DOHH2 (cell line): ENCODE measurements at regions not wholly inside any gene's neighbourhood (a gene's known extent, or its start where the extent isn't known, plus 50 kb on each side); places are given as distances from the start of the nearest gene placed in this dataset.

ENCODE experiments used
- H3F3A ChIP-seq: fragments of 200-600 bp; sonication (generic), shearing (Covaris generic); 2 replicates; pipeline ENCODE4 v1.6.0; 2016; ENCODE audit warnings: antibody characterized with exemption, mild to moderate bottlenecking; ENCODE audit not compliant: control insufficient read depth, insufficient read depth
- H3K27ac ChIP-seq: fragments of 200-600 bp; sonication (generic); 2 replicates; pipeline ENCODE4 v1.5.1; 2014; ENCODE audit warnings: low read depth, mild to moderate bottlenecking, low read length, moderate library complexity
- H3K27me3 ChIP-seq: fragments of 200-600 bp; sonication (generic); 2 replicates; pipeline ENCODE4 v1.6.1; 2014; ENCODE audit warnings: mild to moderate bottlenecking, low read length, mixed read lengths; ENCODE audit not compliant: control insufficient read depth
- H3K36me3 ChIP-seq: fragments of 200-600 bp; sonication (generic); 2 replicates; pipeline ENCODE4 v1.6.1; 2014; ENCODE audit warnings: mild to moderate bottlenecking, low read length, moderate library complexity, mixed read lengths; ENCODE audit not compliant: control insufficient read depth
- H3K4me1 ChIP-seq: fragments of 200-600 bp; sonication (generic); 2 replicates; pipeline ENCODE4 v1.6.1; 2014; ENCODE audit warnings: mild to moderate bottlenecking, low read length, mixed read lengths; ENCODE audit not compliant: control insufficient read depth
- H3K4me2 ChIP-seq: fragments of 200-600 bp; sonication (generic); 2 replicates; pipeline ENCODE4 v1.6.0; 2014; ENCODE audit warnings: mild to moderate bottlenecking, low read length, moderate library complexity
- H3K4me3 ChIP-seq: fragments of 200-600 bp; sonication (generic); 2 replicates; pipeline ENCODE4 v1.5.1; 2014; ENCODE audit warnings: mild to moderate bottlenecking, low read length, mixed read lengths
- H3K79me2 ChIP-seq: fragments of 200-600 bp; sonication (generic); 2 replicates; pipeline ENCODE4 v1.6.1; 2014; ENCODE audit warnings: mild to moderate bottlenecking, low read length, mixed read lengths; ENCODE audit not compliant: control insufficient read depth
- H3K9me2 ChIP-seq: fragments of 200-600 bp; sonication (generic); replicated peaks from 2 replicates; pipeline ENCODE4 v1.6.1; 2014; ENCODE audit warnings: mild to moderate bottlenecking, low read length, mixed read lengths; ENCODE audit not compliant: control insufficient read depth
- H3K9me3 ChIP-seq: fragments of 200-600 bp; sonication (generic); 2 replicates; pipeline ENCODE4 v1.6.1; 2014; ENCODE audit warnings: antibody characterized with exemption, low read length, mixed read lengths; ENCODE audit not compliant: control insufficient read depth, insufficient read depth
- H4K20me1 ChIP-seq: fragments of 200-600 bp; sonication (generic); 2 replicates; pipeline ENCODE4 v1.6.0; 2014; ENCODE audit warnings: low read depth, mild to moderate bottlenecking, antibody characterized with exemption, low read length, moderate library complexity; ENCODE audit not compliant: control insufficient read depth, insufficient read depth
- EZH2phosphoT487 ChIP-seq: fragments of 200-600 bp; sonication (generic); IDR thresholded peaks from 2 replicates; pipeline ENCODE4 v1.6.1; 2017; ENCODE audit warnings: borderline replicate concordance, mild to moderate bottlenecking, antibody characterized with exemption, low read length, moderate library complexity, mixed read lengths
- TF ChIP-seq, protein P1 (sequence below): fragments of 200-600 bp; sonication (generic); IDR thresholded peaks from one replicate; pipeline ENCODE4 v1.5.1; 2014; ENCODE audit warnings: antibody characterized with exemption, mild to moderate bottlenecking, low read depth, low read length; ENCODE audit not compliant: poor library complexity, severe bottlenecking

DNA sequence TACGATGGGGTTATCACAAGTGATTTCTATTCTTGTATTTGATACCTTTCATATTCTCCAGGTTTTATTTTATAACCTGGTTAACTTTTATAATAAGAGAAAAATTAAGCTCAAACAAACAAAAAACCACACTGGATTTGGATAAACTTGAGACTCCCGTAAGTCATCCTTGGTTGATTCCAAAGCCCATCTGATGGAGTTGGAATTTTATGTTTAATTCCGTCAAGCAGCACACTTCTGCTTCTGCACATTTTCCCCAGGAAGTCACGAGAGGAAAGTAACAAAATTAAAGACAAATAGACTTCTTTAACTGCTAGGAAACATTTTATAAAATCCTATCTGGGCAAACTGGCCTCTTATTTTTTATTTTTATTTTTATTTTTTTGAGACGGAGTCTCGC, 207.9 kb downstream of the NXNL2 start:
- H3K4me3 ChIP-seq: no peak overlapping the region

GRCh38 chr9:88745276-88746001, 210.5 kb downstream of the NXNL2 start:
- Histone ChIP-seq H3K79me2 (no peaks in the 10 kb centered on the region), H3K4me2 (no peak overlapping the region), H3K36me3 (no peaks in the 10 kb centered on the region), H3K9me3 (no peaks in the 10 kb centered on the region), H3K4me1 (no peaks in the 10 kb centered on the region), H3F3A (no peaks in the 10 kb centered on the region), H3K27me3 (peaks cover 2% of the 10 kb centered on the region; the same call in 1 of the 2 replicates), H3K27ac (no peak overlapping the region), H3K4me3 (no peak overlapping the region), H4K20me1 (no peaks in the 10 kb centered on the region), H3K9me2 (no peaks in the 10 kb centered on the region)
- TF ChIP-seq EZH2phosphoT487: no peak
- TF ChIP-seq, protein P1, sequence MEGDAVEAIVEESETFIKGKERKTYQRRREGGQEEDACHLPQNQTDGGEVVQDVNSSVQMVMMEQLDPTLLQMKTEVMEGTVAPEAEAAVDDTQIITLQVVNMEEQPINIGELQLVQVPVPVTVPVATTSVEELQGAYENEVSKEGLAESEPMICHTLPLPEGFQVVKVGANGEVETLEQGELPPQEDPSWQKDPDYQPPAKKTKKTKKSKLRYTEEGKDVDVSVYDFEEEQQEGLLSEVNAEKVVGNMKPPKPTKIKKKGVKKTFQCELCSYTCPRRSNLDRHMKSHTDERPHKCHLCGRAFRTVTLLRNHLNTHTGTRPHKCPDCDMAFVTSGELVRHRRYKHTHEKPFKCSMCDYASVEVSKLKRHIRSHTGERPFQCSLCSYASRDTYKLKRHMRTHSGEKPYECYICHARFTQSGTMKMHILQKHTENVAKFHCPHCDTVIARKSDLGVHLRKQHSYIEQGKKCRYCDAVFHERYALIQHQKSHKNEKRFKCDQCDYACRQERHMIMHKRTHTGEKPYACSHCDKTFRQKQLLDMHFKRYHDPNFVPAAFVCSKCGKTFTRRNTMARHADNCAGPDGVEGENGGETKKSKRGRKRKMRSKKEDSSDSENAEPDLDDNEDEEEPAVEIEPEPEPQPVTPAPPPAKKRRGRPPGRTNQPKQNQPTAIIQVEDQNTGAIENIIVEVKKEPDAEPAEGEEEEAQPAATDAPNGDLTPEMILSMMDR: no peak

More for the DNA sequence above, 207.9 kb downstream of the NXNL2 start:
- no peaks in the 10 kb centered on the region for H3K4me1 ChIP-seq
- no peaks in the 10 kb centered on the region for H3K36me3 ChIP-seq
- no peaks in the 10 kb centered on the region for H3K9me3 ChIP-seq
- H3K9me2 ChIP-seq: no peaks in the 10 kb centered on the region
- H3K27ac ChIP-seq: no peak overlapping the region
- TF ChIP-seq, protein P1: no peak
- no peak for TF ChIP-seq EZH2phosphoT487
- no peaks in the 10 kb centered on the region for H4K20me1 ChIP-seq
- no peak overlapping the region for H3K4me2 ChIP-seq
- H3K27me3 ChIP-seq: peaks cover 11% of the 10 kb centered on the region
- H3F3A ChIP-seq: no peaks in the 10 kb centered on the region
- no peaks in the 10 kb centered on the region for H3K79me2 ChIP-seq

GRCh38 chr9:88746029-88746742, 211.2 kb downstream of the NXNL2 start:
- Histone ChIP-seq H3K27ac (no peak overlapping the region), H3K79me2 (no peaks in the 10 kb centered on the region), H3K4me1 (no peaks in the 10 kb centered on the region), H4K20me1 (no peaks in the 10 kb centered on the region), H3K9me2 (no peaks in the 10 kb centered on the region), H3K4me3 (no peak overlapping the region), H3K9me3 (no peaks in the 10 kb centered on the region), H3K36me3 (no peaks in the 10 kb centered on the region), H3K4me2 (no peak overlapping the region), H3F3A (no peaks in the 10 kb centered on the region), H3K27me3 (no peaks in the 10 kb centered on the region)
- TF ChIP-seq, protein P1: no peak
- no peak for TF ChIP-seq EZH2phosphoT487
